Fibroblast of mammary gland (primary cell): ENCODE measurements at regions not wholly inside any gene's neighbourhood (a gene's known extent, or its start where the extent isn't known, plus 50 kb on each side); places are given as distances from the start of the nearest gene placed in this dataset.
A peak's percentile ranks its signal among the peaks of the same experiment; 100 is the strongest.
"Not testable (repeated sequence)": the region's sequence is repeated elsewhere in the genome, so short reads cannot be mapped to it uniquely, and the experiment has no call there.

Experiments used
- DNase-seq: peaks from one replicate; pipeline ENCODE4 v3.0.0-alpha.2; 2010; ENCODE audit warnings: low read depth
- H3K4me3 ChIP-seq: 2 replicates; pipeline ENCODE4 v1.5.1; 2011; ENCODE audit warnings: low read depth, mild to moderate bottlenecking, low read length, moderate library complexity; ENCODE audit not compliant: control insufficient read depth
- CTCF ChIP-seq: conservative IDR thresholded peaks from 2 replicates; pipeline ENCODE4 v1.5.1; 2011; ENCODE audit warnings: low read depth, low read length, inconsistent platforms; ENCODE audit not compliant: control insufficient read depth, insufficient read depth

DNA sequence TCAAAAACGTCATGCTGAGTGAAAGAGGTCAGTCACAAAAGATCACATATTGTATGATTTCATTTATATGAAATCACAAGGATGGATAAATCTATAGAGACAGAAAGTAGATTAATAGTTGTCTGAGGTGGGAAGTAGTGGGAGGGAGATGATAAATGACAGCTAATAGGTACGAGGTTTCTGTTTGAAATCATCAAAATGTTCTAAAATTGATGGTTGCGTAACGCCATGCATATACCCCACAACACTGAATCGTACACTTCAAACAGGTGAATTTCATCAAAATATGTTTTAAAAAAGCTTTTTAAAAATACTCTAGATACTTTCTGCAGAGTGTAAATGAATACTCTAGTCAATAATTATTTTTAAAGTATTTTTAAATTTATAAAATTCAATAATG is 303.0 kb upstream of the STAC start:
- DNase-seq: no peak
- no peak for TF ChIP-seq CTCF
- H3K4me3 ChIP-seq: no peak overlapping the region

DNA sequence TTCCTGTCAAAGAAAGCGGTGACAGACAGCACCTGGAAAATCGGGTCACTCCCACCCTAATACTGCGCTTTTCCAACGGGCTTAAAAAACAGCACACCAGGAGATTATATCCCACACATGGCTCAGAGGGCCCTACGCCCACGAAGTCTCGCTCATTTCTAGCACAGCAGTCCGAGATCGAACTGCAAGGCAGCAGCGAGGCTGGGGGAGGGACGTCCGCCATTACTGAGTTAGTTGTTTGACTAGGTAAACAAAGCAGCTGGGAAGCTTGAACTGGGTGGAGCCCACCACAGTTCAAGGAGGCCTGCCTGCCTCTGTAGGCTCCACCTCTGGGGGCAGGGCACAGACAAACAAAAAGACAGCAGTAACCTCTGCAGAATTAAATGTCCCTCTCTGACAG is 297.3 kb upstream of the STAC start:
- not testable (repeated sequence) for H3K4me3 ChIP-seq, DNase-seq

- no peak for DNase-seq
Observed at GRCh38 chr3:36095238-36095637, 285.1 kb upstream of the STAC start.

GRCh38 chr3:36097209-36097608 is 283.1 kb upstream of the STAC start:
- TF ChIP-seq CTCF: no peak

More at GRCh38 chr3:36095238-36095637, 285.1 kb upstream of the STAC start:
- no peak overlapping the region for H3K4me3 ChIP-seq
- TF ChIP-seq CTCF: no peak

GRCh38 chr3:36114353-36114752 is 266.0 kb upstream of the STAC start:
- H3K4me3 ChIP-seq: no peak overlapping the region
- DNase-seq: no peak
- no peak for TF ChIP-seq CTCF

More at GRCh38 chr3:36097209-36097608, 283.1 kb upstream of the STAC start:
- no peak for DNase-seq
- H3K4me3 ChIP-seq: no peak overlapping the region

GRCh38 chr3:36124118-36124796 is 256.0 kb upstream of the STAC start:
- no peak overlapping the region for H3K4me3 ChIP-seq
- peak; percentile 68 for TF ChIP-seq CTCF
- peak; percentile 65 for DNase-seq

DNA sequence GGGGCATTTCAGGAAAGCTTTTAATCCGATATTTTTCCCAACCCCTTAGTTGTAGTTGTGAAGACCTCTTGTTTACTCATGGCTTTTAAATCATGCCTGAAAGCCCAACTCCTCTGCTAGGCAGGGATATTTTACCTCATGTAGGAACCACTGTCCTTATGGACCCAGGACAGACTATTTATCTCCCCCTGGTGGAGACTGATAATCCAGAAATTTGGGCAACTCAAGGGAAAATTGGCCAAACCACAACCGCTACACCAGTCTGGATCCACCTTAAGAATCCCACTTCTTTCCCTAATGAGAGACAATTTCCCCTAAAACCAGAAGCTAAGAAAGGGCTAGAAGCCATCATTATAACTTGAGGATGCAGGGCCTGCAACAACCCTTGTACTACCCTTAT is 248.1 kb upstream of the STAC start:
- TF ChIP-seq CTCF: peak; percentile 18
- no peak overlapping the region for H3K4me3 ChIP-seq
- DNase-seq: no peak
